Erythroblast (primary cell): ENCODE measurements at regions not wholly inside any gene's neighbourhood (a gene's known extent, or its start where the extent isn't known, plus 50 kb on each side); places are given as distances from the start of the nearest gene placed in this dataset.

ENCODE experiments used
- DNase-seq, 2 experiments: peaks; one replicate each; lab custom pipeline; 2025; lab: John Stamatoyannopoulos, UW
- GATA1 ChIP-seq: IDR thresholded peaks from 2 replicates; pipeline ENCODE4 v1.6.1; 2011; ENCODE audit warnings: low read depth, mild to moderate bottlenecking, control low read depth, low read length, moderate library complexity
- POLR2A ChIP-seq: IDR thresholded peaks from 2 replicates; pipeline ENCODE4 v1.6.1; 2011; ENCODE audit warnings: mild to moderate bottlenecking, low read length

- TF ChIP-seq POLR2A, result no peak
- no peak for DNase-seq
These were observed 86.7 kb upstream of the CLDN14 start for GRCh38 chr21:36566644-36567043.

GRCh38 chr21:36567216-36567885, 87.4 kb upstream of the CLDN14 start:
- DNase-seq, result no peak
- TF ChIP-seq POLR2A, result no peak
- no peak for TF ChIP-seq GATA1

GRCh38 chr21:36569511-36569910, 89.6 kb upstream of the CLDN14 start:
- TF ChIP-seq GATA1, result no peak
- no peak for TF ChIP-seq POLR2A
- no peak for DNase-seq

- no peak for DNase-seq
- TF ChIP-seq POLR2A (no peak), GATA1 (no peak)
These were observed 91.6 kb upstream of the CLDN14 start for GRCh38 chr21:36571556-36571955.

GRCh38 chr21:36572039-36572438, 92.1 kb upstream of the CLDN14 start:
- TF ChIP-seq GATA1 (no peak), POLR2A (no peak)
- no peak for DNase-seq

GRCh38 chr21:36575306-36575705, 95.4 kb upstream of the CLDN14 start:
- no peak for TF ChIP-seq GATA1
- no peak for TF ChIP-seq POLR2A
- DNase-seq, result peak; percentile 19 to 47

GRCh38 chr21:36576441-36576840, 96.5 kb upstream of the CLDN14 start:
- no peak for DNase-seq
- no peak for TF ChIP-seq GATA1
- no peak for TF ChIP-seq POLR2A

GRCh38 chr21:36579898-36580297, 100.0 kb upstream of the CLDN14 start:
- no peak for TF ChIP-seq GATA1
- TF ChIP-seq POLR2A, result no peak
- no peak for DNase-seq

- no peak for TF ChIP-seq GATA1
- TF ChIP-seq POLR2A, result no peak
- DNase-seq, result no peak
These were observed 102.3 kb upstream of the CLDN14 start for GRCh38 chr21:36582271-36582670.

GRCh38 chr21:36583591-36583990, 103.7 kb upstream of the CLDN14 start:
- DNase-seq, result no peak
- TF ChIP-seq POLR2A (no peak), GATA1 (no peak)

GRCh38 chr21:36584980-36585940, 105.3 kb upstream of the CLDN14 start:
- DNase-seq, result peak in 1 of 2 experiments; percentile 13

GRCh38 chr21:36587388-36587787, 107.5 kb upstream of the CLDN14 start:
- TF ChIP-seq POLR2A, result no peak
- no peak for DNase-seq

More at GRCh38 chr21:36584980-36585940, 105.3 kb upstream of the CLDN14 start:
- TF ChIP-seq POLR2A, result no peak
- no peak for TF ChIP-seq GATA1

- no peak for TF ChIP-seq GATA1
- TF ChIP-seq POLR2A, result no peak
- peak; percentile 58 to 73 for DNase-seq
These were observed 109.5 kb upstream of the SIM2 start for GRCh38 chr21:36589352-36589971.

- TF ChIP-seq POLR2A (no peak), GATA1 (no peak)
- no peak for DNase-seq
These were observed 107.5 kb upstream of the SIM2 start for GRCh38 chr21:36591326-36591970.
